ENCODE measurements at regions not wholly inside any gene's neighbourhood (a gene's known extent, or its start where the extent isn't known, plus 50 kb on each side); places are given as distances from the start of the nearest gene placed in this dataset.

DNA sequence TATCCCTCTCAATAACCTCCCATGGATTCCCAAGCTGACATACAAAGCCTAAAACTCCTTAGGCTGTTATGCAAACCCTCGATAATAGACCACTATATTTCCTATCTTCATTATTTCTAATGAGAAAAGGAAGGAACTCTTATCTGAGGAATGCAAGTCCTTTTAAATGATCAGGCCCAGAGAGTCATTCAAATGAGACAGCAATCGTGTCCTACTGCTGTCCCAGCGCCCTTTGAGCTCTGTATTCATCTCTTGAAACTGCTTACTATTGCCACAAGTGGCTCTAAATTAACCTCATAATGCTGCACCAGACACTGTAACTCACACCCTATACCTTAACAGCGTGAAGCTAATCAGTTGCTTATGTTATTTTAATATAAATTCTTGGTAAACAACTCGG is 182.1 kb upstream of the NAMPT start:
- TF ChIP-seq POLR2A (IDR thresholded peaks at IDR 0.05; ENCODE audit: low read depth, low read length) (no peak), POLR2AphosphoS5 (IDR thresholded peaks at IDR 0.05; ENCODE audit: low read depth, low read length) (no peak)

Measured in GM12891 (cell line).